NCI-H226 (cell line): ENCODE measurements at regions not wholly inside any gene's neighbourhood (a gene's known extent, or its start where the extent isn't known, plus 50 kb on each side); places are given as distances from the start of the nearest gene placed in this dataset.
"Not testable (repeated sequence)": the region's sequence is repeated elsewhere in the genome, so short reads cannot be mapped to it uniquely, and the experiment has no call there.

ENCODE experiments used
- DNase-seq: peaks from one replicate; pipeline ENCODE4 v3.0.0-alpha.2; 2015

DNA sequence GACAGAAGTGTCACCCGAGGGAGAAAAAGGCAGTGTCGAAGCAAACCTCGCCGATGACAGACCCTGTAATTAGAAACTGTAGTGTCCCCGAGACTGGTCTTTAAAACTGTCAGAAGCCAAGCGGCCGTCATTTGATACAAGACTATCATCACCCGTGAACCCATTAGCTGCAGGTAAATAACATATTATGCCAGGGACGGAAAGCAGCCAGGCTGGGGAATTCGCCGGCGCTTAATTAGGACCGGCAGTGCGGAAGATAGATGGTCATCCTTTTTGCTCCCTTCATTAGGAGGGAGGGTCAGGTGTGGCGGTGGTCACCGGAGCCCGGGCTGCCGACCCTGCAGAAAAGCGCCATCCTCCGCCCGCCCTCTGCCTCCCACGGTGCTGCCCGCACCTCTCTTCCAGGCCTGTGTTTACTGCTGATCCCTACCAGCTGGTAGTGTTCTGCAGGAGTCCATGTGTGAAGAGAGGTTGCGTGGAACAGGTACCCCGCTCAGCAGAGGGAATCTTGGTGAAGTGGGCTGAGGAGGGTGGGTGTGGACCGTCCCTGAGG is 109.4 kb upstream of the GSE1 start:
- DNase-seq = no peak

DNA sequence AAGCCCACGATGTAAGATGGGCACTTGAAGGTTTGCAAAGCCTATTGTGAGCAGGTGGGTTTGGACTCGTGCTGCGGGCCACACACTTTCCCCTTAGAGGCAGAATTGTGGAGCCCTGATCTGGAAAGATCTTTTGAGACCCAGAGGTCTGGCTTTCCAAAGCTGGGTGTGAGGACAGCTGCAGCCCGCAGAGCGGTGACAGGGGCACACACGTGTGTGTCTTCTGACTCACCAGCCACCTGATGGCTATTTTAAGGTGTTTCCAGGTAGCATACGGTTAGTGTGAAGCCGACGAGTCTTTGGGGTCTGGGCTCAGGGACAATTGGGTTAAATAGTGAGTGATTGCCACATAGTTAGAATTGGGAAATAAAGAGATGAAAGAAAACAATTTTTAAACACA is 108.9 kb upstream of the GSE1 start:
- no peak for DNase-seq

DNA sequence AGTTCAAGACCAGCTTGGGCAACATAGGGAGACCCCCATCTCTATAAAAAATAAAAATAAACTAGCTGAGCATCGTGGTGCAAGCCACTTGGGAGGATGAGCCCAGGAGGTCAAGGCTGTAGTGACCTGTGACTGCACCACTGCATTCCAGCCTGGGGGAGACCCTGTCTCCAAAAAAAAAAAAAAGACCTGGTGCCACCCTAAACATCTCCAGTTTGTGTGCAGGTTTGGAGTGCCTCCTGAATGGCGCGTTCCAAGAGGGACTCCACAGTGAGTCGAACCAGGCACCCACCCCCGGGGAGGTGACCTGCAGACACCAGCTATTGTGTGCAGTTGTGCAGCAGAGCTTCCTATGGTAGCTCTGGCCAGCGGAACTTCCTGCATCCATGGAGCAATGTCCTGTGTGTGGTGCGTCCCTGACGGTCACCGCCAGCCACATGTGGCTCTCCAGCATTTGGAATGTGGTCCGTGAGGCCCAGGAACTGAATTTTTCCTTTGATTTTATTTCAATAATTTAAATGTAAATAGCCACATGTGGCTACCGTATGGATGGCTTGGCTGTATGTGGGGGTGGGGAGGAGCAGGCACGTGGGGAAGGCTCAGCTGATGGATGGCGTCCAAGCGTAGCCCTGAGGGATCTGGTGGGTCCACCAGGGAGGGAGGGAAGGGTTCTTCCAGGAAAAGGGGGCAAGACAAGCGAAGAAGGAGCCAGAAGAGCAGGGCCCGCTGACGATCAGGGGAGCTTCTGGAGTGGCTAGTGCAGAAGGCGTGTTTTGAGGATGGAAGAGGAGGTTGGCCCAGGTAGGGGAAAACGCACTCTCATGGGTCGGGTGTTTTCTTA is 107.1 kb upstream of the GSE1 start:
- no peak for DNase-seq

DNA sequence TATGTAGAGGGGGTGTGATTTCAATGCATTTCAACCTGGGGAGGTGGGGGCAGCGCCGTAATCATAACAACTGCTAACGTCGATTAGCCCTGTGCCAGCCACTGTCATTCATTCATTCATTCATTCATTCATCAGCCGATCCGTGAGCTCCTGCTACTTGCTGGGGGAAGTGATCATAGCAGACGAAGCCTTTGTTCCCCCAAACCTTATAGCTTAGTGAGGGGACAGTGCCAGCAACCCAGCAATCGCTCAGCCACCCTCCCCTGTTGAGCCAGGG is 106.5 kb upstream of the GSE1 start:
- DNase-seq = no peak

DNA sequence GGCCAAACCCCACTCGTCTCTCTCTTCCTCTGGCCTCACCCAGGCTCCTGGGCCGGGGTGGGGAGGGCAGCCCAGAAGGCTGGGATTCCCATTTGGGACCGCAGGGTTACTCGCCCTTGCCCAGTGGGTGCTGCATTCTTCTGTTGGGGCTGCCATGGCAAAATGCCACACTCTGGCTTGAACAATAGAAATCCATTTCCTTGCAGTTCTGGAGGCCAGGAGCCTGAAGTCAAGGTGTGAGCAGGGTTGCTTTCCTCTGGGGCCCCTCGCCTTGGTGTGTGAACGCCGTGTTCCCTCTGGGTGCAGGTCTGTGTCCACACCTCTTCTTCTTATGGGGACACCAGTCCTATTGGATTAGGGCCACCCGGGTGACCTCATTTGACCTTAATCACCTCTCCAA is 105.8 kb upstream of the GSE1 start:
- DNase-seq = no peak

DNA sequence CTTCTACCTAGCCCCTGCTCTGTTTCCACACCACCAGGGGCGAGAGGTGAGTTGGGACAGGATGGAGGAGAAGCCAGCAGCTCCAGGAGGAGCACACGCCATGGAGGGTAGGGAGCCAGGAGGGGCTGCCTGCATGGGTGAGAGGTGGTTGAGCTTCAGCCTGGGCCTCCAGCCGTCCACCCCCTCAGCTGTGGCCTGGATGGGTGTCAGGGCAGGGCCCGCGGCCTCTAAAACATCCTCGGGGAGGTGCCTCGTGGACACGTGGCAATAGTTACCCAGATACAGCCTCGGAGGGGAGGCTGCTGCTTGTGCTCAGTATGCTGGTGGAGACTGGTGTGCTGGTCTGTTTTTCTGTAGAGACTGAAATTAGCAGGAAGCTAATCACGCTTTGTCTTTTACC is 104.7 kb upstream of the GSE1 start:
- DNase-seq = no peak

DNA sequence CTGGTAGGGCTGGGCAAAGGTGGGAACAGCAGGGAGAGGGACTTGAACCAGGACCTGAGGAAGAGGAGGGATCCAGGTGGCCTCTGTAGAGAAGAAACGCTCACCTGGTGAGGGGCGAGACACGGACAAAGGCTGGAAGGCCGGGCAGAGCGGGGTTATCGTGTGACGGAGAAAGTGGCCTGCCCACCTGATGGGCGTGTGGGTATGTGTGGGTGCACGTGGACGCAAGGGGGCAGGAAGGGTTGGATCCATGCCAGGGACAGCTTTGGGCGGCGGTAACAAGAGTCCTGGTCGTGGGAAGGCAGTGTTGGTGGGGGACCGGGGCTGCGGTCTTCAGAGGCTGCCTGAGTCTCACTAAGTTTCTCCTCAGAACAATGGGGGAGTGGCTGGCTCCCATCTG is 104.1 kb upstream of the GSE1 start:
- no peak for DNase-seq

DNA sequence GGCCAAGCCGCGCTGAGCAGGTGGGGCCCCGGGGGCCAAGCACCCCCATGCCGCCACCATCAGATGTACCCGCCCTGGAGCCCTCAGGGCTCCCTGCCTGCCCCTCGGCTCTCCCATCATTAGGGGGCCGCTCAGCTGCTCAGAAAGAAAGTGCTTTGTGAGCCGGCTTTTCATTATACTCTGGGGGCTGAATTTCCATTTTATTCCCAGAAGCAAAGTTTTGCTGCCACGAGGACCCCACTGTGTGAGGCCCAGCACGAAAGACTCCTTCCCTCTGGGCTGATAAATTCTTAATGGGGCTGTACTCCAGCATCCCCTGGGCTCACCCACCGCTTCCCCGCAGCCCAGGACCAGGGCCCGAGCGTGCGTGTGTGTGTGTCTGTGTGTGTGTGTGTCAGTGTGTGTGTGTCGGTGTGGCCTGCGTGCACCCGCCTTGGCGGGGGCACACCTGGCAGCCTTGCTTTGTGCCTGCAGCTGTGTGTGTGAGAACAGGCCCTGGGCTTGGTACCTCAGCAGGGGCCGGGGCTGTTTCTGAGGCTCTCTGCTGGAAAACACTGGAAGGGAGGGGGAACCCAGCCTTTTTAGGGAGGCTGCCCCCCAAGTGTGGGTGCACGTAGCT is 103.0 kb upstream of the GSE1 start:
- DNase-seq = no peak

DNA sequence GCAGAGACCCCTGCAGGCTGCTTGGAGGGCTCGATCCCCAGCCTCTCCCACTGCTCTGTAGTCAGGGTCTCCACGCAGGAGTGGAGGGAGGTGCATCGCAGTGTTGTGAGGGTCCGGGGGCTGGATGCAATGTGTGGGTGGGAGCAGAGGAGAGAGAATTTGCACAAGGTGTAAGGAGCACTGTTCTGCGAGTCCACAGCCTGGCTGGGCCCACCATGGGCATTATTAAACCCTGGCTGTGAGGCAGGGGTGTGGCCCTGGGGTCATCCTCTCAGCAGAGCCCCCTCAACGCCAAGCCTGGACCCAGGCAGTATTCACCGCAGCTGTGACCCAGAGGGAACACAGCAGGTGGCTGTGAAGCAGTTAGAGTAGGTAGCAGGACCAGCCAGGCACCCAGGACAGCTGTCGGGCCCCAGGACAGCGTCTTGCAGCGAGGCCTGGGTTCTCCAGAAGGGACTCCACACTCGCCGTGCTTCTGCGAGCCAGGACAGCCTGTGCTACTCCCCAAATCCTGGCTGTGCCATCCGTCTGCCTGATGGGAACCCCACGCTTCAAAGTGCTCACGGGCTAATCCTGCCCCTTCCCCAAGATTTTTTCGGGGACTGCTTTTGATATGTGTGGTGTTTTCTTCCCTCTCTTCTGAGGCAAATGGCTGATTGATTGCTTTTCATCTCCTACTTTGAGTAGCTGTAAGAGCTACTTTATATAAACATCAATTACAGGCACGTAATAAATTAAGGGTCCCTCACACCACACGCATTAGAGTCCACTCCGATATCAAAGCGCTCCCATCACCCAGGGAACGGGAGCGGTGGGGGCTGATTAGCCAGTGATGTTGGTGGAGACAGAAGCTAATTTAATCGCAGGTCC is 100.9 kb upstream of the GSE1 start:
- no peak for DNase-seq

DNA sequence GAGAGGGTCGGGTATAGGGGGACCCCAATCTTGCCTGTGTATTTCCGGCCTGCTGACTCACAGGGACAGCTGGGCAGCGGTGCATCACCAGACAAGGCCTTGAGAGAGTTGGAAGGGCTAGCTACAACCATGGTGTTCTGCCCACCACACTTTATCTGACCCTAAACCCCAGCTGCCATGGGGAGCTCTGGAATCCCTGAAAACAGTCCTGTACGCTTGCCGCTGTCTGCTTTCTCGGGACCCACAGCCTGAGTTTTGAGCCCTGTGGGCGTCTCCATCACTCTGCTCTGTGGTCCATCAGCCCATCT is 100.4 kb upstream of the GSE1 start:
- DNase-seq = no peak

DNA sequence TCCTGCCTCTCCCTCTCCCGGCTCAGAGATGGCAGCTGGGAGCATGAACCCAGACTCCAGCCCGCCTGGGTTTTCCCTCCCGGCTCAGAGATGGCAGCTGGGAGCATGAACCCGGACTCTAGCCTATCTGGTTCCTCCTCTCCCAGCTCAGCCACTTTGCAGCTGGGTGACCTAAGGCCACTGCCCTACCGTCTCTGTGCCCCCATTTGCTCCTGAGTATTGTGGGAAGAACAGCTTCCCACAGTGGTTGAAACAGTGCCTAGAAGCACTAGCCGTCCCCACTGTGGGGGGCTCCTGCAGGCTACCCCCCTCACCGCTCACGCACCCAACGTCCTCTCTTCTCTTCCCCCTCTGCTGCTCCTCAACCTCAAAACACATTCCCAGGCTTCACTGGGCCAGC is 99.9 kb upstream of the GSE1 start:
- DNase-seq = no peak

DNA sequence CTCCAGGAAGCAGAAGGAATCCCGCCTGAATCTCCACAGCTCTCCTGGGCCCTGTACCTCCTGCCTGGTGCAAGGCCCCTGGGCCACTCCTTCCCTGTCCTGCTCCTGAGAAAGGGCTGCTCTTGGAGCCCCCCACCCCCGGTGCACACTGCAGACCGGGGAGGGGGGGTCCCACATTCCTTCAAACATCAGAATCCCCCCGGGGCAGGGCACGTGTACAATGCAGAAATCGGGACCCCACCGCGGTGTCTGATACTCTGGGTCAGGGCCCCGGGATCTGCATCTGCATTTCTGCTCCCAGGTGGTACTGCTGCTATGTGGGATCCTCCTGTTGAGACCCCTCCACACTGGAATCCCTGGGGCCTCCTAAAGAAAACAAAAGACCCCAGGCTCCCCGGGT is 99.5 kb upstream of the GSE1 start:
- DNase-seq = no peak

DNA sequence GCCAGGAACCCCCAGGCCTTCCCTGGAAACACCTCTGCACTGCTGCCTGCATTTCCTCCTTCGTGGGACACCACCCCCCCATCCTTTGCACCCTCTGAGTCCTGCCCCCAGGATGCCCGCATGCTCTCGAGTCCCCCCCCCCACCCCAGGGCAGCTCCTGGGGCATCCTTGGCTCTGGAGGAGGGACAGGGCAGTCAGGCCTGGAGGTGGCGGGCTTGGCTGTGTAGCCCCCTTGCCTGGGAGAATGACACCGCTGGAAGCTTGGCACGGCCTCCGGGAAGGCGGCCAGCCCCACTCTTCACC is 98.9 kb upstream of the GSE1 start:
- DNase-seq = no peak

DNA sequence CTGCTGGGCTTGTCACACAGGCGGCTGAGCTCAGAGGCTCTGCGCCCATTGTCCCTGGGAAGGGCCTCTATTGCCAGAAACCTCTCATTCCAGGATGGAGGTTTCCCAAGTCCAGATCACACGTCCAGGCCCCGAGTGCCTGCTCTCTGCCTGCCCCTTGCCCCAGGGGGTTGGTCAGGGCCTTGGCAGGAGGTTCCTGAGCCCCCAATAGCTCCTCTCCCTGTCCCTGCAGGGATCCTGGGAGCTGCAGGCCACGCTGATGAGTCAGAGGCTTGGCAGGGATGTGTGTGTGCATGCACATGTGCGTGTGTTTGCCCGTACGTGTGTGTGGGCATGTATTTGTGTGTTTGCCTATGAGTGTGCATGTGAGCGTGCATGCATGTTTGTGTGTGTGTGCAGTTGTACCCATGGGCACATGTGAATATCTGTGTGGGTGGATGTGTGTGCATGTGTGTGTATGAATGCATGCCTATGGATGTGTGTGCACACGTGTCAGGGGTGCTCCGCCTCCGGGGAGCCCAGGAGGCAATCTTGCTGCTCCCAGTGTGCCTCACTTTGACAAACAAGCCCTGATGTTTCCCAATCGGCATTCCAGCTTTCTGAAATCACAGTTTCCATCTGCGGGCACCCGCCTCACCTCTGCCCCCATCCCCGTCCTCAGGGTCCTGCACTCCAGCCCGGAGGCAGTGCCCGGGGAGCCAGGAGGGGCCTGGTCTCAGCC is 98.4 kb upstream of the GSE1 start:
- DNase-seq = peak; percentile 97

DNA sequence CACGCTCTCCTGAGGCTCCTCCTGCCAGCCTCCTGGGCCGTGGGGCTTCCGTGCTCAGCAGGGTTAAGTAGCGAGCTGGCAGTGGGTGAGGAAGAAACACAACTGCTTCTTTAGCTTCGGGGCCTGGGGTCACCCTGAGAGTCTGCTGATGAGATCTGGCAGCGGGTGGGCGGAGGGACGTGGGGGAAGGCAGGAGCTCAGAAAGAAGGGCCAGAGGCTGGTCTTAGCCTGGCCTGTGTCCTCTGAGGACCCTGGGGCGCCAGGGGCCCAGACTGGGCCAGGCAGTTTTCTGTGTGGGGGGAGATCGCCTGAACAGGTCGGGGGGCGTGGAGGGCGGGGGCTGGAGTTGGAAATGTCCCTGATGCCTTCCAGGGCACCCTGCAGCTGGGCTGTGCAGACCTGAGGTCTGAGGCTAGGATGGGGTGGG is 97.8 kb upstream of the GSE1 start:
- DNase-seq = no peak

DNA sequence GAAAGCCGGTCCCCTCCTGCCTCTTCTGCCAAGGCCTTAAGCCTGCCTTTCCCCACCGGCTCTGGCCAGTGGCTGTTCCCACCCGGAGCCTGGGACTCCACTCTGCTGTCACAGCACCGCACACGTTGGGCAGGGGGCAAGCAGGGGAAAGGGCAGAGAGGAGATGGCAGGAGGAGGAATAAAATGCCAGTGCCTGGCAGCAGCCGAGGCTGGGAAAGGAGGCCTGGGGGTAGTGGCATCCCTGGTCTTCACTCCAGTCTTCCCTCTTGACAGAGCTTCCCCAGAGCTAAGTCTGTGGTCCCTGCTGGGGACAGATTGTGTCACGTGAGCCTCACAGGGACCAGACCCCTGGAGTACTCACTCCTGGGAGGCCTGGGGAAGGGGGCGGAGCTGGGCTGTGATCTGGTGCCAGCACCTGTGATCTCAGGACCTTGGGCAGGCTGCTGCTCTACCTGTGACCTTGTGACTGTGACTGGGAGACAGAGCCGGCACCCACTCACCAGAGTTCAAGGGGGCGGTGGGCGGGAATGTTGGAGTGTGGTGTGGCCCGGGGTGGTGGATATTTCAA is 97.2 kb upstream of the GSE1 start:
- no peak for DNase-seq

DNA sequence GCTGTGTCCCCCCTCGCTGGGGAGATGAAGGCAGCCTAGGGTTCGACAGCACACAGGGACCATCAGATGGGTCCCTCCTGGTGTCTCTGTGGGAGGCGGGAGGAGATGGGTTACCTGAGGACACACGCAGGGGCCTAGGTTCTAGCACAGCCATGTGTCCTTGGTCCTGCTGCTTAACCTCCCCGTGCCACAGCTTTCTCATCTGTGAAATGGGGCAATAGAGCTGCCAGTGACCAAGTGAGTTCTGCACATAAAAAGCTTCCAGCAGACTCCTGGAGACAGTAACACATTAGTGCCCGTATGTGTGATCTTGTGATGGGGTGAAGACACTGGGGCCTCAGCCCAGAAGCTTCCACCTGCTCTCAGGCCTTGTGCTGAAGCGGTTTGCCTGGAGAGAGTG is 96.0 kb upstream of the GSE1 start:
- DNase-seq = no peak

DNA sequence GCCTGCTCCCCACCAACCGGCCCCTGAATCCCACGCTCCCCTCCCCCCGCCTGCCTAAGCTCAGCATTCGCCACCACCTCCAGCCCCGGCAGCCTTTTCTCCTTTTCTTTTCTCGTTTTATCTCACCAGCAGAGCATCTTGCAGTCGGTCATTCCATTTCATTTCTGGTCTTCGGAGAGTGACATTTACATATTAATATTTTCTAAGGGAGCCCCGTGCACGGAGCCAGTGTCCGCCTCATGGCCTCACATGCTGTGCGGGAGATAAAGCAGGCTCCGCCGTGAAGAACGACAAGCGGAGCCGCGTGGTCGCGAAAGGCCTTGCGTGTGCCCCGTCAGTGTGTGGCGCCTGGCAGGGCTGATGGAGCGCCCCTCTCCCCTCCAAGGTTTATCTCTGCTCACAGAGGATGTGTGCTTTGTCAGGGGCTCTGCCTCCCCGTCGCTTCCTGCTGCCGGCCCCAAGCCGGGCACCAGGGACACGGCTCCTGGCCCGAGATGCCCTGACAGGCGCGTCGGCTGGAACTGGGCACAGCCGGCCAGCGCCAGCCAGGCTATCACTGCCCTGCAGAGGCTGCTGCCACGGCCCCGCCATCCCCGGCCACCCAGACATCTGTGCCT is 95.5 kb upstream of the GSE1 start:
- DNase-seq = no peak

DNA sequence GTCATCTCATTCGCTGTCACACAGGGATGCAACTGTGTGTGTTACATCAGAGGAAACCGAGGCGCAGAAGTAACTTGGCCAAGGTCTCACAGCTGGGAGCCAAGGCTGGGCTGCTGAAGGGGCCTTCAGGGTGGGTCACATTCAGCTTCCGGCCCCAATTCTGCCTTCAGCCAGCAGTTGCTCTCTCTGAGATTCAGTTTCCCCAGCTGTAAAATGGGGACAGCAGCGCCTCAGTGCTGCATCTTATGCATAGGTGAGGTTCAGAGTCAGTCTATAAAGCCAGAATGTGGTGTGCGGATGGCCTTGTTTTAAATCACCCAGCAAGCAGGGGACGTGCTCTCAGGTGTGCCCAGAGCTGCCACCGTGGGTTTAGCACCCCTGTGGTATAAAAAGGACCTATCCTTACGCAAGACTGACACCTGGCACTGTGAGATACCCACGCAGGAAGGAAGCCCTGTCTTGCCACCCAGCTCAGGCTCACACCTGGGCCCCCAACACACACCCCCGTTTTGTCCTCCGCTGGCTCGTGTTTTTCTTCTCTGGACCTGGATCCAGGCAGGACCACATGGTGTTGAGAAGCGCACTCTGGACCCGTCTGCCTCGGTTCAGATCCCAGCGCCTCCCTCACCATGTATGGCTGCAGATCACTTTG is 94.6 kb upstream of the GSE1 start:
- DNase-seq = no peak

DNA sequence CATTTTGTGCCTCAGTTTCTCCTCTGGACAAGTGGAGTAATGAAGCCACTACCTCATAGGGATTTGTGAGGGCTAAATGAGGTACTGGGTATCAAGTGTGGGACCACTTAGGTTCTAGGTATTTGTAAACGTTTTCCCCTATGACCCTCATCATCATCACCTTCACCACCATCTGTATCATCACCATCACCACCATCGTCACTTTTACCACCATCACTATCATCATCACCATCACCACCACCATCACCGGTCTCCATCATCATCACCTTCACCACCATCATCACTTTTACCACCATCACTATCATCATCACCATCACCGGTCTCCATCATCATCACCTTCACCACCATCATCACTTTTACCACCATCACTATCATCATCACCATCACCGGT is 94.1 kb upstream of the GSE1 start:
- DNase-seq = not testable (repeated sequence)

DNA sequence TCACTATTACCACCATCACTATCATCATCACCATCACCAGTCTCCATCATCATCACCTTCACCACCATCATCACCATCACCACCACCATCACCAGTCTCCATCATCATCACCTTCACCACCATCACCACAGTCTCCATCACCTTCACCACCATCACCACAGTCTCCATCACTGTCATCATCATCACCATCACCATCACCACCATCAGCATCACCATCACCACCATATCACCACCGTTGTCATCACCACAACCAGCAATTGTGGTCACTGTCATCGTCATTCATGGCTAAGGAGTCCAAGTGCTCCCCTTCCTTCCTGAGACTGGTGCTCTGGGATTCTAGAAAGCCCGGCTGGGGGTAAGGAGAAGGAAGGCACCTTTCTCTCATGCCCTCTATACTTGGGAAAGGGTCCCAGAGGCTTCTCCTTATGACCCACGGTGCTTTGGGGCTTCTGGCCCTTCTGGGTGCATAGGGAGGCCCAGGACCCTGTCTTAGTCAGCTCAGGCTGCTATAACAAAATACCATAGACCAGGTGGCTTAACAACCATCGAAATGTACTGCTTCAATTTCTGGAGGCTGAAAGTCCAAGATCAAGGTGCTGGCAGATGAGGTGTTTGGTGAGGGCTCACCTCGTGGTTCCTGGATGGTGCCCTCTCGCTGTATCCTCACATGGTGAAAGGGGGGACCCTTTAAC is 93.4 kb upstream of the GSE1 start:
- DNase-seq = no peak
